Stimulated activated CD8-positive, alpha-beta memory T cell treated with anti-CD3 and anti-CD28 coated beads, Interleukin-7, amount 100 ng/mL, for 4 hours (primary cell): ENCODE measurements at regions not wholly inside any gene's neighbourhood (a gene's known extent, or its start where the extent isn't known, plus 50 kb on each side); places are given as distances from the start of the nearest gene placed in this dataset.

ENCODE experiments used
- DNase-seq, 2 donors: peaks; one replicate each; pipeline ENCODE4 v3.0.0-alpha.2; 2020; ENCODE audit warnings: low read depth in 2 of 2

GRCh38 chr14:98977451-98977850 lies 294.5 kb downstream of the BCL11B start:
- no peak for DNase-seq

GRCh38 chr14:98982986-98983385 lies 289.0 kb downstream of the BCL11B start:
- no peak for DNase-seq

GRCh38 chr14:98984027-98984718 lies 287.8 kb downstream of the BCL11B start:
- DNase-seq, result no peak

GRCh38 chr14:98984719-98985041 lies 287.3 kb downstream of the BCL11B start:
- peak; percentile 44 to 47 for DNase-seq

- DNase-seq, result no peak
These were observed 278.2 kb downstream of the BCL11B start for GRCh38 chr14:98993818-98994217.

GRCh38 chr14:98994561-98994960 lies 277.4 kb downstream of the BCL11B start:
- no peak for DNase-seq

- DNase-seq, result no peak
These were observed 274.3 kb downstream of the BCL11B start for GRCh38 chr14:98997526-98998205.

GRCh38 chr14:98999345-98999744 lies 272.7 kb downstream of the BCL11B start:
- DNase-seq, result no peak

GRCh38 chr14:98999901-99000300 lies 272.1 kb downstream of the BCL11B start:
- DNase-seq, result no peak

- no peak for DNase-seq
These were observed 270.8 kb downstream of the BCL11B start for GRCh38 chr14:99001241-99001640.

GRCh38 chr14:99003646-99004045 lies 268.4 kb downstream of the BCL11B start:
- DNase-seq, result no peak

- no peak for DNase-seq
These were observed 267.9 kb downstream of the BCL11B start for GRCh38 chr14:99004112-99004511.

GRCh38 chr14:99006276-99006675 lies 265.7 kb downstream of the BCL11B start:
- no peak for DNase-seq

- no peak for DNase-seq
These were observed 264.2 kb downstream of the BCL11B start for GRCh38 chr14:99007795-99008194.

GRCh38 chr14:99009871-99010270 lies 262.1 kb downstream of the BCL11B start:
- no peak for DNase-seq

GRCh38 chr14:99011385-99011784 lies 260.6 kb downstream of the BCL11B start:
- no peak for DNase-seq

- DNase-seq, result no peak
These were observed 259.3 kb downstream of the BCL11B start for GRCh38 chr14:99012703-99013102.

- no peak for DNase-seq
These were observed 256.2 kb downstream of the BCL11B start for GRCh38 chr14:99015833-99016232.

GRCh38 chr14:99023371-99023770 lies 248.6 kb downstream of the BCL11B start:
- no peak for DNase-seq

GRCh38 chr14:99024926-99025325 lies 247.1 kb downstream of the BCL11B start:
- no peak for DNase-seq

GRCh38 chr14:99025418-99025817 lies 246.6 kb downstream of the BCL11B start:
- DNase-seq, result no peak

- no peak for DNase-seq
These were observed 245.5 kb downstream of the BCL11B start for GRCh38 chr14:99026471-99026870.

- DNase-seq, result no peak
These were observed 244.0 kb downstream of the BCL11B start for GRCh38 chr14:99028041-99028440.

- DNase-seq, result no peak
These were observed 243.5 kb downstream of the BCL11B start for GRCh38 chr14:99028521-99028920.
